IMR-90 (cell line): ENCODE measurements at regions not wholly inside any gene's neighbourhood (a gene's known extent, or its start where the extent isn't known, plus 50 kb on each side); places are given as distances from the start of the nearest gene placed in this dataset.

Source experiments
- ATAC-seq: fragments of 200-7000 bp; cut with Tn5 transposase; 2 replicates; pipeline ENCODE4 v1.9.1; 2020; ENCODE audit warnings: low read depth, mild to moderate bottlenecking, moderate library complexity
- BruUV-seq: library from RNA; stranded (reverse); fragments of 400-500 nt; replicated peaks from 2 replicates; lab custom pipeline; 2021; lab: Mats Ljungman, UMichigan
- CTCF ChIA-PET: fragments of 300-600 bp; formaldehyde crosslinking; extraction: SDS; loops from one replicate; lab custom pipeline; 2021; ENCODE audit warnings: antibody characterized with exemption; lab: Yijun Ruan, JAX
- POLR2A ChIA-PET: fragments of 300-600 bp; sonication (Branson Sonifier 250); formaldehyde crosslinking; loops from one replicate; lab custom pipeline; 2022; ENCODE audit warnings: antibody characterized with exemption; ENCODE audit not compliant: unreplicated experiment; lab: Charles Lee
- DNase-seq: peaks from one replicate; pipeline ENCODE4 v3.0.0; 2013
- H2AFZ ChIP-seq: replicated peaks from 2 replicates; pipeline ENCODE3; 2013; ENCODE audit warnings: low read length, mild to moderate bottlenecking; ENCODE audit not compliant: poor library complexity
- H2AK5ac ChIP-seq: 2 replicates; pipeline ENCODE4 v1.6.1; 2013; ENCODE audit warnings: low read depth, low read length, inconsistent platforms
- H2AK9ac ChIP-seq: replicated peaks from 2 replicates; pipeline ENCODE3; 2013; ENCODE audit warnings: mild to moderate bottlenecking, low read depth, low read length, moderate library complexity; ENCODE audit not compliant: poor library complexity
- H2BK120ac ChIP-seq: 2 replicates; pipeline ENCODE4 v1.6.1; 2013; ENCODE audit warnings: low read depth, low read length, inconsistent platforms
- H2BK15ac ChIP-seq: 3 replicates; pipeline ENCODE4 v1.6.1; 2013; ENCODE audit warnings: low read depth, low read length, inconsistent platforms
- H2BK20ac ChIP-seq: 2 replicates; pipeline ENCODE4 v1.6.1; 2013; ENCODE audit warnings: low read depth, mild to moderate bottlenecking, inconsistent platforms, low read length, moderate library complexity
- H2BK5ac ChIP-seq: 2 replicates; pipeline ENCODE4 v1.6.1; 2013; ENCODE audit warnings: mild to moderate bottlenecking, low read depth, low read length, inconsistent platforms; ENCODE audit not compliant: poor library complexity, severe bottlenecking
- H3K14ac ChIP-seq: replicated peaks from 2 replicates; pipeline ENCODE4 v1.6.1; 2013; ENCODE audit warnings: low read depth, low read length, inconsistent platforms
- H3K18ac ChIP-seq: 2 replicates; pipeline ENCODE4 v1.6.1; 2013; ENCODE audit warnings: low read depth, low read length, control low read depth
- H3K23ac ChIP-seq: 2 replicates; pipeline ENCODE4 v1.6.1; 2013; ENCODE audit warnings: low read depth, low read length, inconsistent platforms
- H3K27ac ChIP-seq: 2 replicates; pipeline ENCODE4 v1.5.1; 2013; ENCODE audit warnings: mild to moderate bottlenecking, control low read depth, low read length; ENCODE audit not compliant: insufficient read depth
- H3K27me3 ChIP-seq: 2 replicates; pipeline ENCODE4 v1.6.1; 2013; ENCODE audit warnings: low read length; ENCODE audit not compliant: control insufficient read depth, insufficient read depth
- H3K36me3 ChIP-seq: 2 replicates; pipeline ENCODE4 v1.6.1; 2013; ENCODE audit warnings: low read length, mixed read lengths; ENCODE audit not compliant: control insufficient read depth, insufficient read depth
- H3K4ac ChIP-seq: 2 replicates; pipeline ENCODE4 v1.6.1; 2013; ENCODE audit warnings: low read depth, low read length, inconsistent platforms
- H3K4me1 ChIP-seq: 2 replicates; pipeline ENCODE4 v1.6.1; 2013; ENCODE audit warnings: low read length, mixed read lengths; ENCODE audit not compliant: control insufficient read depth, insufficient read depth
- H3K4me2 ChIP-seq: 2 replicates; pipeline ENCODE4 v1.6.1; 2013; ENCODE audit warnings: low read depth, mild to moderate bottlenecking, control low read depth, low read length, moderate library complexity
- H3K4me3 ChIP-seq: 2 replicates; pipeline ENCODE4 v1.5.1; 2013; ENCODE audit warnings: low read depth, mild to moderate bottlenecking, control low read depth, low read length, moderate library complexity; ENCODE audit not compliant: insufficient read depth
- H3K56ac ChIP-seq: 2 replicates; pipeline ENCODE4 v1.6.1; 2013; ENCODE audit warnings: low read length, inconsistent platforms; ENCODE audit not compliant: insufficient read depth; ENCODE audit errors: extremely low read depth
- H3K79me1 ChIP-seq, 2 experiments: 2 replicates each; pipeline ENCODE4 v1.6.1; 2013; ENCODE audit warnings: low read length in 2 of 2, inconsistent platforms in 1 of 2, low read depth in 1 of 2
- H3K9ac ChIP-seq: 2 replicates; pipeline ENCODE4 v1.6.1; 2013; ENCODE audit warnings: low read depth, low read length, control low read depth
- H3K9me1 ChIP-seq: 2 replicates; pipeline ENCODE4 v1.6.1; 2013; ENCODE audit warnings: low read length, inconsistent platforms; ENCODE audit not compliant: insufficient read depth
- H3K9me3 ChIP-seq: 2 replicates; pipeline ENCODE4 v1.6.1; 2013; ENCODE audit warnings: low read length; ENCODE audit not compliant: control insufficient read depth, insufficient read depth
- H4K20me1 ChIP-seq: 2 replicates; pipeline ENCODE4 v1.6.1; 2013; ENCODE audit warnings: low read length, inconsistent platforms; ENCODE audit not compliant: insufficient read depth
- H4K5ac ChIP-seq: 2 replicates; pipeline ENCODE4 v1.6.1; 2013; ENCODE audit warnings: mild to moderate bottlenecking, low read depth, low read length, control low read depth
- H4K8ac ChIP-seq, 2 experiments: 2 replicates each; pipeline ENCODE4 v1.6.1; 2013; ENCODE audit warnings: low read depth in 2 of 2, low read length in 2 of 2, control low read depth in 1 of 2, inconsistent platforms in 1 of 2
- H4K91ac ChIP-seq: 2 replicates; pipeline ENCODE4 v1.6.1; 2013; ENCODE audit warnings: low read depth, low read length, inconsistent platforms; ENCODE audit not compliant: insufficient read depth
- BHLHE40 ChIP-seq: fragments of 150-350 bp; IDR thresholded peaks from 2 replicates; pipeline ENCODE4 v1.6.1; 2016; ENCODE audit warnings: mild to moderate bottlenecking, low read depth, low read length
- CEBPB ChIP-seq: IDR thresholded peaks from 2 replicates; pipeline ENCODE4 v1.6.1; 2012; ENCODE audit warnings: low read depth, low read length, improper control_type of control experiment
- FOS ChIP-seq: fragments of 150-350 bp; IDR thresholded peaks from 2 replicates; pipeline ENCODE4 v1.6.1; 2016; ENCODE audit warnings: low read depth, low read length
- MAFK ChIP-seq: IDR thresholded peaks from 2 replicates; pipeline ENCODE4 v1.6.1; 2012; ENCODE audit warnings: low read depth, low read length, improper control_type of control experiment
- NFE2L2 ChIP-seq: fragments of 150-350 bp; IDR thresholded peaks from 2 replicates; pipeline ENCODE4 v1.6.1; 2016; ENCODE audit warnings: low read depth, mild to moderate bottlenecking, low read length
- POLR2A ChIP-seq: IDR thresholded peaks from 2 replicates; pipeline ENCODE4 v1.6.1; 2012; ENCODE audit warnings: mild to moderate bottlenecking, low read depth, low read length
- RAD21 ChIP-seq: IDR thresholded peaks from 2 replicates; pipeline ENCODE4 v1.6.1; 2012; ENCODE audit warnings: low read length, improper control_type of control experiment
- RCOR1 ChIP-seq: IDR thresholded peaks from 2 replicates; pipeline ENCODE4 v1.6.1; 2012; ENCODE audit warnings: mild to moderate bottlenecking, low read length, improper control_type of control experiment; ENCODE audit not compliant: insufficient replicate concordance
- RFX5 ChIP-seq: IDR thresholded peaks from 2 replicates; pipeline ENCODE4 v1.8.0; 2012; ENCODE audit warnings: low read depth, mild to moderate bottlenecking, low read length, moderate library complexity
- USF2 ChIP-seq: fragments of 150-350 bp; IDR thresholded peaks from 2 replicates; pipeline ENCODE4 v1.6.1; 2017; ENCODE audit warnings: mild to moderate bottlenecking, antibody characterized with exemption, low read length, low read depth
- WGBS, 2 experiments: methylation state at CpG; one replicate each; pipeline versions ENCODE4 v1.1.5 to v1.1.7; 2013; ENCODE audit warnings: missing lambda C conversion rate in 2 of 2; ENCODE audit not compliant: insufficient read length in 1 of 2; ENCODE audit errors: extremely low coverage in 2 of 2; 5-methylcytosine and 5-hydroxymethylcytosine counted together
- dilution Hi-C: fragments of 300-500 bp; cut with HindIII; formaldehyde crosslinking; loops from one replicate; pipeline ENCODE4 v1.14.3; 2018; ENCODE audit warnings: low sequenced_read_pairs; ENCODE audit not compliant: unreplicated experiment
- in situ Hi-C: fragments of 300-500 bp; cut with MboI; formaldehyde crosslinking; loops from 3 replicates; pipeline ENCODE4 v1.14.3; 2019; ENCODE audit warnings: low sequenced_read_pairs, inconsistent platforms, mixed read lengths
- intact Hi-C: fragments of 100-400 bp; cut with micrococcal nuclease; formaldehyde crosslinking; loops from 2 replicates; pipeline ENCODE4 v1.10.0; 2022

- H2BK15ac ChIP-seq: no peak overlapping the region
- no peak overlapping the region for H2AFZ ChIP-seq
- H3K9ac ChIP-seq: no peak overlapping the region
- ATAC-seq: no peak
- WGBS, 2 experiments: 0% methylated on average over 1 of the region's 2 CpGs; no CpG with 5 or more reads in 1 of the 2 experiments
- no peak overlapping the region for H4K5ac ChIP-seq
- no peak overlapping the region for H3K14ac ChIP-seq
- no peak overlapping the region for H4K91ac ChIP-seq
- POLR2A ChIA-PET: no interaction called here
- H4K20me1 ChIP-seq: no peaks in the 10 kb centered on the region
- H3K4me2 ChIP-seq: no peak overlapping the region
- H4K8ac ChIP-seq: no peak overlapping the region
- no peaks in the 10 kb centered on the region for H3K27me3 ChIP-seq
- no peaks in the 10 kb centered on the region for H3K79me1 ChIP-seq
- intact Hi-C loops: no loop called here
- H2AK5ac ChIP-seq: no peak overlapping the region
- no peak overlapping the region for H3K56ac ChIP-seq
- H2BK5ac ChIP-seq: no peak overlapping the region
- no TSS peak for BruUV-seq
- H3K27ac ChIP-seq: no peak overlapping the region
- CTCF ChIA-PET: interaction anchor here (0.6 kb wide), 1 partner anchor 123 kb away, joined by 3 read pairs; no protein-coding TSS in a partner anchor
- no peak overlapping the region for H3K18ac ChIP-seq
- no peaks in the 10 kb centered on the region for H3K9me3 ChIP-seq
- dilution Hi-C loops: no loop called here
- H3K23ac ChIP-seq: no peak overlapping the region
- no peak overlapping the region for H3K4me3 ChIP-seq
- H3K4me1 ChIP-seq: no peaks in the 10 kb centered on the region
- in situ Hi-C loops: no loop called here
- no peak overlapping the region for H2AK9ac ChIP-seq
- H2BK120ac ChIP-seq: no peak overlapping the region
- no peaks in the 10 kb centered on the region for H3K36me3 ChIP-seq
- no peak for TF ChIP-seq USF2
- no peak for TF ChIP-seq POLR2A
- TF ChIP-seq RAD21: no peak
- TF ChIP-seq BHLHE40: no peak
- TF ChIP-seq RCOR1: no peak
- TF ChIP-seq RFX5: no peak
- no peak for TF ChIP-seq FOS
- no peak for TF ChIP-seq NFE2L2
- no peak for TF ChIP-seq MAFK
- TF ChIP-seq CEBPB: no peak
- H3K9me1 ChIP-seq: no peaks in the 10 kb centered on the region
- H3K4ac ChIP-seq: no peak overlapping the region
- no peak for DNase-seq
- H2BK20ac ChIP-seq: no peak overlapping the region
These were observed 246.4 kb upstream of the PIK3R1 start for GRCh38 chr5:67969176-67969575.
